CD4-positive, alpha-beta T cell (primary cell): ENCODE measurements at regions not wholly inside any gene's neighbourhood (a gene's known extent, or its start where the extent isn't known, plus 50 kb on each side); places are given as distances from the start of the nearest gene placed in this dataset.

ENCODE experiments used
- ATAC-seq: fragments of 200-7000 bp; cut with Tn5 transposase; one replicate; pipeline ENCODE4 v1.10.0; 2022; ENCODE audit warnings: mild to moderate bottlenecking; ENCODE audit not compliant: poor library complexity
- CTCF ChIA-PET: fragments of 350-600 bp; sonication (Branson Sonifier 250); formaldehyde crosslinking; loops from one replicate; lab custom pipeline; 2021; ENCODE audit warnings: antibody characterized with exemption, inconsistent platforms; lab: Charles Lee
- POLR2A ChIA-PET: fragments of 350-600 bp; sonication (Branson Sonifier 250); formaldehyde crosslinking; loops from one replicate; lab custom pipeline; 2021; ENCODE audit warnings: antibody characterized with exemption, inconsistent platforms; lab: Charles Lee
- DNase-seq, 14 experiments: peaks; one replicate each; pipeline ENCODE4 v3.0.0-alpha.2; 2013 to 2020; ENCODE audit warnings: mixed read lengths in 2 of 14
- H3K27ac ChIP-seq, 2 donors: one replicate each; pipeline versions ENCODE4 v1.5.1 to v1.7.0; 2013; ENCODE audit warnings: low read length in 2 of 2, low read depth in 1 of 2, mild to moderate bottlenecking in 1 of 2
- H3K27me3 ChIP-seq, 2 experiments: 1 replicate in 1 of 2; 2 replicates in 1 of 2; pipeline versions ENCODE4 v1.6.1 to v1.7.0; 2013; ENCODE audit warnings: low read length in 2 of 2, control low read depth in 1 of 2, mild to moderate bottlenecking in 1 of 2, moderate library complexity in 1 of 2; ENCODE audit not compliant: insufficient read depth in 2 of 2, control insufficient read depth in 1 of 2
- H3K36me3 ChIP-seq: one replicate; pipeline ENCODE4 v1.6.1; 2013; ENCODE audit warnings: low read length, control low read depth; ENCODE audit not compliant: insufficient read depth
- H3K4me1 ChIP-seq: one replicate; pipeline ENCODE4 v1.6.1; 2013; ENCODE audit warnings: low read length, control low read depth; ENCODE audit not compliant: insufficient read depth
- H3K4me3 ChIP-seq: one replicate; pipeline ENCODE4 v1.5.1; 2013; ENCODE audit warnings: mild to moderate bottlenecking, low read length, moderate library complexity
- H3K9me3 ChIP-seq, 2 experiments: 1 replicate in 1 of 2; 2 replicates in 1 of 2; pipeline versions ENCODE4 v1.6.1 to v1.7.0; 2013; ENCODE audit warnings: low read length in 2 of 2, mild to moderate bottlenecking in 2 of 2, control low read depth in 1 of 2, moderate library complexity in 1 of 2; ENCODE audit not compliant: control insufficient read depth in 1 of 2, insufficient read depth in 1 of 2
- H3K27ac Mint-ChIP-seq: one replicate; pipeline ENCODE4 v1.8.0; 2020; ENCODE audit warnings: mixed read lengths
- H3K27me3 Mint-ChIP-seq: one replicate; pipeline ENCODE4 v1.8.0; 2021; ENCODE audit warnings: mixed read lengths
- H3K36me3 Mint-ChIP-seq: one replicate; pipeline ENCODE4 v1.8.0; 2021; ENCODE audit warnings: low read depth, mixed read lengths
- H3K4me1 Mint-ChIP-seq: one replicate; pipeline ENCODE4 v1.8.0; 2021; ENCODE audit warnings: low read depth, mixed read lengths
- H3K4me3 Mint-ChIP-seq: one replicate; pipeline ENCODE4 v1.8.0; 2020; ENCODE audit warnings: mild to moderate bottlenecking, mixed read lengths
- H3K9me3 Mint-ChIP-seq: one replicate; pipeline ENCODE4 v1.8.0; 2020; ENCODE audit warnings: mixed read lengths
- intact Hi-C, 2 experiments: fragments of 100-400 bp; cut with DNase I in 1 of 2; cut with micrococcal nuclease in 1 of 2; formaldehyde crosslinking; loops; one replicate each; pipeline versions ENCODE4 v1.15.1 to v1.9.0; 2023 to 2025; cut with DNase I, micrococcal nuclease
- TF ChIP-seq, protein P1 (sequence below): fragments of 200-600 bp; IDR thresholded peaks from one replicate; pipeline ENCODE4 v1.8.0; 2022; ENCODE audit warnings: antibody characterized with exemption, mild to moderate bottlenecking

DNA sequence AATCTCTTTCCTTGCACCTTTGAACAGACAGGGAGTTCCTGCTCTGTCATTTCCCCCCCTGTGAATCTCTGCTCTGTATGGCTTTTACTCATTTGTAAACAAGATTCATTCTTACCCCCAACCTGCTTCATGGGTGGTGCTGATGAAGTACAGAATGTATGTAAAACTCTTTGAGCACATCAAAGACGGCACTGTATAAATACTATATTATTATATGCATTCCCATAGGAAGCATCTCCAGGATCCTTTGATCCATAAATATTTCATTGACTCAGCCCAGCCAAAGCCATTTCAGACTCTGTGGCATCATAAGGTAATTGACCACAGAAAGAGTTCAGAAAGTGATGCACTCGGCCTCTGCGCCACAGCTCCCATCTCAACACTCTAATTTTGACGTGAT lies 208.7 kb downstream of the EFNB2 start:
- Mint-ChIP-seq H3K27me3 (no peaks in the 10 kb centered on the region), H3K27ac (no peak overlapping the region), H3K4me1 (no peaks in the 10 kb centered on the region), H3K9me3 (peaks cover 12% of the 10 kb centered on the region), H3K4me3 (no peak overlapping the region), H3K36me3 (no peaks in the 10 kb centered on the region)
- CTCF ChIA-PET, result no interaction called here
- intact Hi-C loops, result no loop called here
- Histone ChIP-seq H3K9me3 (peaks cover 11 to 12% of the 10 kb centered on the region in 2 experiments), H3K27ac (no peak overlapping the region), H3K36me3 (no peaks in the 10 kb centered on the region), H3K4me1 (no peaks in the 10 kb centered on the region), H3K27me3 (no peaks in the 10 kb centered on the region), H3K4me3 (no peak overlapping the region)
- TF ChIP-seq, protein P1, sequence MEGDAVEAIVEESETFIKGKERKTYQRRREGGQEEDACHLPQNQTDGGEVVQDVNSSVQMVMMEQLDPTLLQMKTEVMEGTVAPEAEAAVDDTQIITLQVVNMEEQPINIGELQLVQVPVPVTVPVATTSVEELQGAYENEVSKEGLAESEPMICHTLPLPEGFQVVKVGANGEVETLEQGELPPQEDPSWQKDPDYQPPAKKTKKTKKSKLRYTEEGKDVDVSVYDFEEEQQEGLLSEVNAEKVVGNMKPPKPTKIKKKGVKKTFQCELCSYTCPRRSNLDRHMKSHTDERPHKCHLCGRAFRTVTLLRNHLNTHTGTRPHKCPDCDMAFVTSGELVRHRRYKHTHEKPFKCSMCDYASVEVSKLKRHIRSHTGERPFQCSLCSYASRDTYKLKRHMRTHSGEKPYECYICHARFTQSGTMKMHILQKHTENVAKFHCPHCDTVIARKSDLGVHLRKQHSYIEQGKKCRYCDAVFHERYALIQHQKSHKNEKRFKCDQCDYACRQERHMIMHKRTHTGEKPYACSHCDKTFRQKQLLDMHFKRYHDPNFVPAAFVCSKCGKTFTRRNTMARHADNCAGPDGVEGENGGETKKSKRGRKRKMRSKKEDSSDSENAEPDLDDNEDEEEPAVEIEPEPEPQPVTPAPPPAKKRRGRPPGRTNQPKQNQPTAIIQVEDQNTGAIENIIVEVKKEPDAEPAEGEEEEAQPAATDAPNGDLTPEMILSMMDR, result no peak
- DNase-seq (no peak), ATAC-seq (no peak)
- POLR2A ChIA-PET, result no interaction called here

DNA sequence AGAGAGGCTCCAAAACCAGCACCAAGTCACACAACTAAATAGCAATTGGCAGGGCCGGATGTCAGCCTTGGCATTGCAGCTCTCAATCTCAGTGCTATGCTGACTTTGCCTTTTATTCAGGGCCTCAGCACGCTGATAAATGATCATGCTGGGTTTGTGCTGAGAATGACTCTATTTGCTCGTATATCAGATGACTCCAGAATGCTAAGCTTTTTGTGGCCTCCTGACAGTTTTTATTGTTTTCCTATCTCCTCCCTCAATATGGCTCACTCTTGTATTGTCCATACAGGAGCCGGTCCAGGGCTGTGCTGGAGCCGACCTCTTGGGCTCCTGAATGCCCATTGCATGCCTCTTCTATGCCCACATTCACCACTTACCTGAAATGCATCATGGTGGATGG lies 211.0 kb downstream of the EFNB2 start:
- H3K27me3 Mint-ChIP-seq, result no peaks in the 10 kb centered on the region
- Histone ChIP-seq H3K36me3 (no peaks in the 10 kb centered on the region), H3K9me3 (peaks cover 11 to 12% of the 10 kb centered on the region in 2 experiments), H3K27ac (no peak overlapping the region), H3K4me3 (no peak overlapping the region), H3K4me1 (no peaks in the 10 kb centered on the region), H3K27me3 (no peaks in the 10 kb centered on the region)
- ATAC-seq, result no peak
- DNase-seq, result no peak
- TF ChIP-seq, protein P1, result no peak
- no peak overlapping the region for H3K4me3 Mint-ChIP-seq
- H3K27ac Mint-ChIP-seq, result no peak overlapping the region
- H3K36me3 Mint-ChIP-seq, result no peaks in the 10 kb centered on the region
- no peaks in the 10 kb centered on the region for H3K4me1 Mint-ChIP-seq
- intact Hi-C loops, result no loop called here
- CTCF ChIA-PET, result no interaction called here
- POLR2A ChIA-PET, result no interaction called here
- H3K9me3 Mint-ChIP-seq, result peaks cover 12% of the 10 kb centered on the region

DNA sequence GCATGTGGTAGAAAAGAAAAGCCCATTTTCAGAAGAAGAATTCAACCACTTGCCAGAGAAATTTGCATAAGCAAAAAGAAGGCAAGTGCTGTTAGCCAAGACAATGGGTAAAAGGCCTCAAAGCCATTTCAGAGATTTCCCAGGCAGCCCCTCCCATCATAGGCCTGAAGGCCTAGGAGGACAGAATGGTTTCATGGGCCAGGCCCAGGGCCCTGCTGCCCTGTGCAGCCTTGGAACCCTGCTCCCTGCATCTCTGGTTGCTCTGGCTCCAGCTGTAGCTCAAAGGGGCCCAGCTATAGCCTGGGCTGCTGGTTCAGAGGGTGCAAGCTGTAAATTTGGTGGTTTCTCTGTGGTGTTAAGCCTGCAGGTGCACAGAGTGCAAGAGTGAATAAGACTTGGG lies 212.8 kb downstream of the EFNB2 start:
- Mint-ChIP-seq H3K27ac (no peak overlapping the region), H3K4me1 (no peaks in the 10 kb centered on the region), H3K36me3 (no peaks in the 10 kb centered on the region), H3K4me3 (no peak overlapping the region), H3K27me3 (no peaks in the 10 kb centered on the region), H3K9me3 (peaks cover 12% of the 10 kb centered on the region)
- no peak for ATAC-seq
- Histone ChIP-seq H3K36me3 (no peaks in the 10 kb centered on the region), H3K27me3 (no peaks in the 10 kb centered on the region), H3K4me1 (no peaks in the 10 kb centered on the region), H3K27ac (no peak overlapping the region), H3K9me3 (peaks cover 11 to 12% of the 10 kb centered on the region in 2 experiments), H3K4me3 (no peak overlapping the region)
- TF ChIP-seq, protein P1, result no peak
- POLR2A ChIA-PET, result no interaction called here
- DNase-seq, result no peak
- intact Hi-C loops, result no loop called here
- CTCF ChIA-PET, result no interaction called here
